ENCODE measurements at regions not wholly inside any gene's neighbourhood (a gene's known extent, or its start where the extent isn't known, plus 50 kb on each side); places are given as distances from the start of the nearest gene placed in this dataset.

GRCh38 chr1:147071142-147071541 lies 101.1 kb downstream of the PRKAB2 start:
- DNase-seq, result no peak
- 16% methylated on average over 1 of the region's 1 CpG for WGBS (ENCODE audit: low lambda C conversion rate)
- POLR2A ChIA-PET, result interaction anchor here (0.6 kb wide), 1 partner anchor 9 kb away, joined by 3 read pairs; no protein-coding TSS in a partner anchor

More at GRCh38 chr1:147071142-147071541, 101.1 kb downstream of the PRKAB2 start:
- no peaks in the 10 kb centered on the region for H3K9me3 ChIP-seq
- no peak overlapping the region for H3K9ac ChIP-seq
- H3K79me2 ChIP-seq (ENCODE audit: insufficient read depth), result no peaks in the 10 kb centered on the region
- H3F3A ChIP-seq (replicated peaks; ENCODE audit: insufficient read depth), result no peaks in the 10 kb centered on the region
- TF ChIP-seq, protein P1, sequence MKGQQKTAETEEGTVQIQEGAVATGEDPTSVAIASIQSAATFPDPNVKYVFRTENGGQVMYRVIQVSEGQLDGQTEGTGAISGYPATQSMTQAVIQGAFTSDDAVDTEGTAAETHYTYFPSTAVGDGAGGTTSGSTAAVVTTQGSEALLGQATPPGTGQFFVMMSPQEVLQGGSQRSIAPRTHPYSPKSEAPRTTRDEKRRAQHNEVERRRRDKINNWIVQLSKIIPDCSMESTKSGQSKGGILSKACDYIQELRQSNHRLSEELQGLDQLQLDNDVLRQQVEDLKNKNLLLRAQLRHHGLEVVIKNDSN (IDR thresholded peaks at IDR 0.05; ENCODE audit: borderline replicate concordance, low read depth), result no peak
- TF ChIP-seq TAF1 (IDR thresholded peaks at IDR 0.05; ENCODE audit: borderline replicate concordance, low read depth, low read length), result no peak
- TF ChIP-seq, protein P2, sequence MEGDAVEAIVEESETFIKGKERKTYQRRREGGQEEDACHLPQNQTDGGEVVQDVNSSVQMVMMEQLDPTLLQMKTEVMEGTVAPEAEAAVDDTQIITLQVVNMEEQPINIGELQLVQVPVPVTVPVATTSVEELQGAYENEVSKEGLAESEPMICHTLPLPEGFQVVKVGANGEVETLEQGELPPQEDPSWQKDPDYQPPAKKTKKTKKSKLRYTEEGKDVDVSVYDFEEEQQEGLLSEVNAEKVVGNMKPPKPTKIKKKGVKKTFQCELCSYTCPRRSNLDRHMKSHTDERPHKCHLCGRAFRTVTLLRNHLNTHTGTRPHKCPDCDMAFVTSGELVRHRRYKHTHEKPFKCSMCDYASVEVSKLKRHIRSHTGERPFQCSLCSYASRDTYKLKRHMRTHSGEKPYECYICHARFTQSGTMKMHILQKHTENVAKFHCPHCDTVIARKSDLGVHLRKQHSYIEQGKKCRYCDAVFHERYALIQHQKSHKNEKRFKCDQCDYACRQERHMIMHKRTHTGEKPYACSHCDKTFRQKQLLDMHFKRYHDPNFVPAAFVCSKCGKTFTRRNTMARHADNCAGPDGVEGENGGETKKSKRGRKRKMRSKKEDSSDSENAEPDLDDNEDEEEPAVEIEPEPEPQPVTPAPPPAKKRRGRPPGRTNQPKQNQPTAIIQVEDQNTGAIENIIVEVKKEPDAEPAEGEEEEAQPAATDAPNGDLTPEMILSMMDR (IDR thresholded peaks at IDR 0.05), result no peak
- TF ChIP-seq EZH2phosphoT487 (IDR thresholded peaks at IDR 0.05; ENCODE audit: borderline replicate concordance, low read depth), result no peak
- no peak for TF ChIP-seq GATA2 (CRISPR knock-in tag; IDR thresholded peaks at IDR 0.05)
- TF ChIP-seq GABPA (IDR thresholded peaks at IDR 0.05; ENCODE audit: low read depth), result no peak
- no peak for TF ChIP-seq RAD21 (IDR thresholded peaks at IDR 0.05; ENCODE audit: low read length)
- no peak for TF ChIP-seq ZBTB33 (IDR thresholded peaks at IDR 0.05; ENCODE audit: borderline replicate concordance, low read depth)
- no peak for TF ChIP-seq USF2 (IDR thresholded peaks at IDR 0.05; ENCODE audit: borderline replicate concordance, low read depth, low read length)
- TF ChIP-seq CHD2 (IDR thresholded peaks at IDR 0.05; ENCODE audit: low read length, partially characterized antibody), result no peak
- TF ChIP-seq TEAD4 (IDR thresholded peaks at IDR 0.05; ENCODE audit: borderline replicate concordance, insufficient read depth), result no peak
- no peak for TF ChIP-seq IRF3 (IDR thresholded peaks at IDR 0.05; ENCODE audit: low read depth, low read length)
- TF ChIP-seq PBX3 (IDR thresholded peaks at IDR 0.05), result no peak
- no peak for TF ChIP-seq RCOR1 (IDR thresholded peaks at IDR 0.05; ENCODE audit: low read length)
- TF ChIP-seq, protein P3, sequence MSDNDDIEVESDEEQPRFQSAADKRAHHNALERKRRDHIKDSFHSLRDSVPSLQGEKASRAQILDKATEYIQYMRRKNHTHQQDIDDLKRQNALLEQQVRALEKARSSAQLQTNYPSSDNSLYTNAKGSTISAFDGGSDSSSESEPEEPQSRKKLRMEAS (IDR thresholded peaks at IDR 0.05; ENCODE audit: low read depth), result no peak
- TF ChIP-seq MXI1 (IDR thresholded peaks at IDR 0.05; ENCODE audit: low read depth, low read length), result no peak
- TF ChIP-seq MEF2A (IDR thresholded peaks at IDR 0.05; ENCODE audit: borderline replicate concordance, low read depth), result no peak
- H3K27me3 ChIP-seq (ENCODE audit: insufficient read depth), result peaks cover 21% of the 10 kb centered on the region
- H3K27ac ChIP-seq (ENCODE audit: low read depth in 2 of 2, low read length in 1 of 2), result no peak overlapping the region
- H3K4me1 ChIP-seq (ENCODE audit: control insufficient read depth in 1 of 2, insufficient read depth in 2 of 2, low read depth in 1 of 2, low read length in 1 of 2), result peaks cover 0 to 5% of the 10 kb centered on the region in 2 experiments; a peak in 1 of 4 replicates
- no peaks in the 10 kb centered on the region for H3K36me3 ChIP-seq (replicated peaks in 1 of 2; ENCODE audit: control insufficient read depth in 1 of 2, insufficient read depth in 2 of 2, low read length in 1 of 2)
- H3K9me2 ChIP-seq, result no peaks in the 10 kb centered on the region
- no peaks in the 10 kb centered on the region for H4K20me1 ChIP-seq (ENCODE audit: insufficient read depth)
- no peak overlapping the region for H3K4me3 ChIP-seq (ENCODE audit: low read depth in 2 of 2, low read length in 1 of 2)
- H3K4me2 ChIP-seq, result no peak overlapping the region
- no peak overlapping the region for H2AFZ ChIP-seq (ENCODE audit: low read depth)
- CTCF ChIA-PET, result no interaction called here

All from SK-N-SH (cell line).